HG02571 (cell line): ENCODE measurements at regions not wholly inside any gene's neighbourhood (a gene's known extent, or its start where the extent isn't known, plus 50 kb on each side); places are given as distances from the start of the nearest gene placed in this dataset.
"Not testable (repeated sequence)": the region's sequence is repeated elsewhere in the genome, so short reads cannot be mapped to it uniquely, and the experiment has no call there.

Experiments used
- ATAC-seq: cut with Tn5 transposase; IDR thresholded peaks from one replicate; pipeline ENCODE4 v1.9.1; 2021; ENCODE audit warnings: mild to moderate bottlenecking, moderate library complexity; ENCODE audit not compliant: unreplicated experiment

DNA sequence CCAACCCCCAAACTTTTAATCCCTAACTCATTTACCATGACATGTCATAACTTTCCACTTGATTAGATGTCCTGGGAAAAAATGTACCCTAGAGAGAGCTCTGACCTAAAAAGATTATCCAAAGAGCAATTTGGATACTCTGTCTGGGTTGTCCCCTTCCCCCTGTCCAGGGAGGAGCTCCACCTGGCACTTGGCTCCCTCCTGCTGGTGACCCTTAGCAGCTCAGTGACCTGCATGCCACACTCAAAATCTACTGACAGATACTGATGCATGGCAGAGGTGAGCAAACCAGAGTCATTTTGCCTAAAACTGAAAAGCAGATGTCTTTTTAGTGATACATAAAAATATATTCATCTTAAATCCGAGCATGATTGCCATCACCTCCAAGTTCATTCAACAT lies 442.3 kb upstream of the CHRM3 start:
- ATAC-seq = no peak

DNA sequence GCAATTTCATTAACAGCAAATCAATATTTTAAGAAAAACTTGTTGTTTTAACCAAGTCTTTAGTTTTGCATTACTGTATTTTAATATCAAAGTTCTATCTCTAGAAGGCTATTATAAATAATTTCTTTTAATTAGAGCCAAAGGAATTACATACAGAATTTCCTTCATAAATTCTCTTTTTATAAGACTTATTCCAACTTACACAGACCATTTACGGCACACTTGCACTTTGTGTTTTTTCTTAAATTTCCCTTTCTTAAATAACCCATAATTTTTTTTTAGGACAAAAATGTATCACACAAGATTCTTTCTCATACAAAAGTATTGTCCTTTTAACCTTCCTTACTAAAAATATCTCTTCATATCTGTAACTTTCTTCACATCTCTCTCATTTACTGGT lies 458.5 kb upstream of the CHRM3 start:
- ATAC-seq = no peak

DNA sequence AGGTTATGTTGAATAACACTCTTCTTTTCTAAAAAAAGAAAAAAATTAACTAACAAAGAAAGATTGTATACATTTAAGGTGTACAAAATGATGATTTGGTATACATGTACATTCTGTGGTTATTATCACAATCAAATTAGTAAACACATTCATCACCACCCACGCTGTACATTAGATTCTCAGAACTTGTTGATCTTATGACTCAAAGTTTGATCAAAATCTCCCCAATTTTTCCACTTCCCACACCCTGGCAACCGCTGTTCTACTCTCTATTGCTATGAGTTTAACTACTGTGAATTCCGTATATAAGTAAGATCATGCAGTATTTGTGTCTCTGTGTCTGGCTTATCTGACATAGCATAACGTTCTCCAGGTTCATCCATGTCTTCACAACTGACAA lies 469.5 kb upstream of the CHRM3 start:
- ATAC-seq = no peak

DNA sequence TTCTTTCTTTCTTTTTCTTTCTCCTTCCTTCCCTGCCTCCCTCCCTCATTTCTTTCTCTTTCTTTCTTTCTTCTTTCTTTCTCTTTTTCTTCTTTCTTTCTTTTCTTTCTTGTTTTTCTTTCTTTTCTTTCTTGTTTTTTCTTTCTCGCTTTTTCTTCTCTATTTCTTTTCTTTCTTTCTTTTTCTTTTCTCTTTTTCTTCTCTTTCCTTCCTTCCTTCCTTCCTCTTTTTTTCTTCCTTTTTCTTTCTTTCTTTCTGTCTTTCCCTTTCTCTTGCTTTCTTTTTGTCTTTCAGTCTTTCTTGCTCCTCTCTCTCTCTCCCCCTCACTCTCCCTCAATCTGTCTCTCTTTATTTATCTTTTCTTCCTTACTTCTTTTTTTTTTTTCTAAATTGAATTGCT lies 472.0 kb upstream of the CHRM3 start:
- ATAC-seq = no peak

DNA sequence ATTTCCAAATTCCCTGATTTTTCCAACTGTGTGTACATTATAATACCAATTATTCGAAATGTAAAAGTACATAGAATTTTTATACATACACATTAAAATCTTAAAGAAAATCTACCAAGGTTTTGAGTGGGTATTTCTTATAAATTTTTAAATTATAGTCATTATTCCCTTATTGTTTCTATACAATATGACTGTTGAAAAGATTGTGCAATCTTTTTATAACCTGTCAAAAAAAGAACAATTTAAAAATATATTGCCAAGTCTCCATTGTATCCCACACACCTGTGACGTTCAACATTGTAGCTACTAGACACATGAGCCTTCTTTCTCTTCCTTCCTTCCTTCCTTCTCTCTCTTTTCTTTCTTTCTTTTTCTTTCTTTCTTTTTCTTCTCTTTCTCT lies 473.2 kb upstream of the CHRM3 start:
- no peak for ATAC-seq

DNA sequence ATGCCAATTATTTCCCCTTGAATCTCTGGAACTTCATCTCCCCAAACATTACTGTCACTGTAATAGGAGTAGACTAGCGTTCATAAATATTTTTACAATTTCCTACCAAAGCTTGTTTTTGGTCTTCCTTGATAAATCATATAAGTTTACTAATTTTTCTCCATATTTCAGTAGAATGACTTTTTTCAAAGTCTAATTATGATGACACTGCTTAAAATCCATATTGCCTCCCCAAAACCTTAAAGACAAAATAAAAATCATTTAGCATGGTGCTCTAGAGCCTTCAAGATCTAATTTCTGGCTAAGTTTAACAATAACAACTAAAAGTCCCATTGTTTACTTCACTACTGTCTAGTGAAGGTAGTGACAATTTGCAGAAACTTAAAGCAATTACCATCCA lies 474.2 kb upstream of the CHRM3 start:
- ATAC-seq = no peak

DNA sequence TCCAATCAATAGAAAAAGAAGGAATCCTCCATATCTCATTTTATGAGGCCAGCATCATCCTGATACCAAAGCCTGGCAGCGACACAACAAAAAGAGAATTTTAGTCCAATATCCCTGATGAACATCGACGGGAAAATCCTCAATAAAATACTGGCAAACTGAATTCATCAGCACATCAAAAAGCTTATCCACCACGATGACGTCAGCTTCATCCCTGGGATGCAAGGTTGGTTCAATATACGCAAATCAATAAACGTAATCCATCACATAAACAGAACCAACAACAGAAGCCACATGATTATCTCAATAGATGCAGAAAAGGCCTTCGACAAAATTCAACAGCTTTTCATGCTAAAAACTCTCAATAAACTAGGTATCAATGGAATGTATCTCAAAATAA lies 483.6 kb upstream of the CHRM3 start:
- ATAC-seq = not testable (repeated sequence)

DNA sequence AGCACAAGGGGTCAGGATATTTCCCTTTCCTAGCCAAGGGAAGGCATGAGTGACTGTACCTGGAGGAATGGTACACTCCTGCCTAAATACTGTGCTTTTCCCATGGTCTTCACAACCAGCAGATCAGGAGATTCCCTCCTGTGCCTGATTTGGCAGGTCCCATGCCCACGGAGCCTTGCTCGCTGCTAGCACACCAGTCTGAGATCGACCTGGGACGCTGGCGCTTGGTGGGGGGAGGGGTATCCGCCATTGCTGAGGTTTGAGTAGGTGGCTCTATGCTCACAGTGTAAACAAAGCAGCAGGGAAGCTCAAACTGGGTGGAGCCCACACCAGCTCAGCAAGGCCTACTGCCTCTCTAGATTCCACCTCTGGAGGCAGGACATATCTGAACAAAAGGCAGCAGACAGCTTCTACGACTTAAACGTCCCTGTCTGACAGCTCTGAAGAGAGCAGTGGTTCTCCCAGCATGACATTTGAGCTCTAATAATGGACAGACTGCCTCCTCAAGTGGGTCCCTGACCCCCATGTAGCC lies 486.0 kb upstream of the CHRM3 start:
- ATAC-seq = no peak

DNA sequence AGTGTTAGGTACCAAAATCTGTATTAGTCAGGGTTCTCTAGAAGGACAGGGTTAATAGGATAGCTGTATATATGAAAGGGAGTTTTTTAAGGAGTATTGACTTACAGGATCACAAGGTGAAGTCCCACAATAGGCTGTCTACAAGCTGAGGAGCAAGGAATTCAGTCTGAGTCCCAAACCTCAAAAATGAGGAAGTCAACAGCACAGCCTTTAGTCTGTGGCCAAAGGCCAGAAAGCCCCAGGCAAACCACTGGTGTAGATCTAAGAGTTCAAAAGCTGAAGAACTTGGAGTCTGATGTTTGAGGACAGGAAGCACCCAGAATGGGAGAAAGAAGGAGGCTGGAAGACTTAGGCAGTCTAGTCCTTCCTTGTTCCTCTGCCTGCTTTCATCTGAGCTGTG lies 487.5 kb upstream of the CHRM3 start:
- ATAC-seq = no peak

DNA sequence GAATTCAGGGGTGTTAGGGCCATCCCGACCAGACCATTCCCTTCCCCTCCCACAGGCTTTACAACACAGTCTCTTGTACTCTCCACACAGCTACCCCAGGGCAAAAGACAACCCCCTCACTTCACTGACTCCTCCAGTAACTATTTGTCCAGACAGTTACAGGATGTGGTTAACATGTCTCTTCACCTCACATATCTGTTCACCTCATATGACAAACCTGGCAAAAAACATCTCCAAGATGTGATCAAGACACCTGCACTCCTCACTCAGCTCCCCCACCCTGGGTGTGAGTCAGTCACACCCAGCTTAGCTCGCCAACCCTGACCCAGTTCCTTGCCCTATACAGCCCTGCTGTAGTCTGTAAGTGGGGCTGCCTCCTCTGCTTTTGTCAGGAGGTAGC lies 490.5 kb upstream of the CHRM3 start:
- no peak for ATAC-seq

DNA sequence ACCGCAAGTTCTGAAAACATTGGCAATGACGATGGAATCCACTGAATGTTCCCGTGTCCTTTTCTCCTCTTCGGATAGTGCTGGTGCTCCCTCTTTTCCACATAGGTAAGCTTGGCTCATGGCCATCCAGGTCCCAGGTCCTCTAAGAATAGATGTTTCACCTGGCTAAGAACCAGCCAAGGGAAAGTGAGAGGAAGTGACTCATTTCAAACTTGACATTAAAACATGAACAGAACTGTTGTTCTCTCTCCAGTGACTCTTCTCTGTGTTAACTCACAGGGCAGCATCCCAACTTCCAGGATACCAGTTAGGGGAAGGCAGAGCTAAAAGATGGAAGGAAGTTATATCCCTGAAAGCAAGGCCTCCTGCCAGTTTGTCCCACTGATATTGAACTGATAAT lies 493.8 kb upstream of the CHRM3 start:
- ATAC-seq = no peak

DNA sequence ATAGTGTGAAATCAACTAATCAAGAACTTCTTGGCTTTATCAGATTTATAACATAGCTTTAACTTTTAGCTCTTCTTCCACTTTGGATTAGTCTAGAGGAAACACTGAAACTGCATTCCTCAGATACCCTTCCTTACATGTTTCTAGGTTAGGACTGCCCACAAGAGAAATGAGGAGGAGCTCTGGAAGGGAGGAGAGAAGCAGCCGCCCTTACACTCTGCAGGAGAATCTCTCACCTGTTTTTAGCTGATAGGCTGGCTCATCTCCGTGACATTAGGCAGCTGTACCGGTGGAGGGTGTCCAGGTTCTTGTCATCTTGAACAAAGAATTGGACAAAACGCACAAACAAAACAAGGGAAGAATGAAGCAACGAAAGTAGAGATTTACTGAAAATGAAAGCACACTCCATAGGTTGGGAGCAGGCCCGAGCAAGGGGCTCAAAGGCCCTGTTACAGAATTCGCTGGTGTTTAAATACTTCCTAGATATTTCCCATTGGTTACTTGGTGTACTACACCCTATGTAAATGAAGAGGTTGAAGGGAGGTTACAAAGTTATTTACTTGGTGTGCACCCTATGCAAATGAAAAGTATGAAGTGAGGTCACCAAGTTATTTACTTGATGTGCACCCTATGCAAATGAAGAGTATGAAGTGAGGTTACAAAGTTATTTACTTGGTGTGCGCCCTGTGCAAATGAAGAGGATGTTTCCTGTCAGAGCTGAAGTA lies 524.9 kb upstream of the CHRM3 start:
- no peak for ATAC-seq

DNA sequence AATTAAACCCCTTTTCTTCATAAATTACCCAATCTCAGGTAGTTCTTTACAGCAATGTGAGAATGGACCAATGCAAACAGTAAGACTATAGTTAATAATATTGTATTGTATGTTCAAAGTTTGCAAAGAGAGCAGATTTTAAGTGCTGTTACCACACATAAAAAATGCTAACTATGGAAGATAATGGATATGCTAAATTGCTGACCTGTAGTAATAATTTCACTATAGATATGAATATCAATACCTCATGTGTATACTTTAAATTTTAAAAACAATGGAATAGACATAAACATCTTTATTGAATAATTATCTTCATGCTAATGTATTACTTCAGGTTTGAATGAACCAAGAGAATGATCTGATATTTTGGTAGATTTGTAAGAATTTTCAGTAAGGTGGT lies 552.4 kb upstream of the CHRM3 start:
- ATAC-seq = no peak

DNA sequence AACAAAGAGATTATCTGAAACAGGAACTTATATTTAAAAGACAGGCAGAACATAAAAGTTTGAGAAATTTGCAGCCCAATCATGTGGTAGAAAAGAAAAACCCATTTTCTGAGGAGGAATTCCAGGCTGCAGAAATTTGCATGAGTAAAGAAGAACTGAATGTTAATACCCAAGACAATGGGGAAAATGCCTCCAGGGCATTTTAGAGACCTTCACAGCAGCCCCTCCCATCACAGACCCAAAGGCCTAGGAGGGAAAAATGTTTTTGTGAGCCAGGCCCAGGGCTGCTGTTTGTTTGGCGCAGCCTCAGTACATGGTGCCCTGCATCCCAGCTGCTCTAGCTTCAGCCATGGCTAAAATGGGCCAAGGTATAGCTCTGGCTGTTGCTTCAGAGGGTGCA lies 554.3 kb upstream of the CHRM3 start:
- ATAC-seq = no peak

DNA sequence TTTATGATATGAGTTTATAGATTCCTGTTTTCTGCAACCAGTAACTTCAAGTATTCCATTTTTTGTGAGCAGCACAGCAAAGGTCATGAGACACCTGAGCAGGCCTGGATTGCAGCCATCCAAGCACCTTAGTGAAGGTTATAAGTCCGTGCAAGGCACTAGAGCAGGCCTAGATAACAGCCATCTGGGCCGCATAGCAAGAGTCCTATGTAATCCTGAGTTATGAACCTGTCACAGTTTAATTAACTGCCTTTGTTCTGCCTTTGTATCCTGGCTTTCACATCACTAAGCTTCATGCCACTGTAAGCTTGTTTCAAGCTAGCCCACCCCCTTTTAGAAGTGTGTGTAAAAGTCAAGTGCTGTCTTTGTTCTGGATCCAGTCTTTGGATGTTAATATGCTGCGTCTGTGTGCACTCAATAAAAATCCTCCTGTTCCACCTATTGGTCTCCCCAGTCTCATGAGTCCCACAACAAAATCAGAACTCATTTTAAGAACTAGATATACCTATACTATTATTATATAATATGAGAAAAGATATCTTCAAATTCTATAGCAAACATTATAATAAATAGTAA lies 556.2 kb upstream of the CHRM3 start:
- ATAC-seq = no peak

DNA sequence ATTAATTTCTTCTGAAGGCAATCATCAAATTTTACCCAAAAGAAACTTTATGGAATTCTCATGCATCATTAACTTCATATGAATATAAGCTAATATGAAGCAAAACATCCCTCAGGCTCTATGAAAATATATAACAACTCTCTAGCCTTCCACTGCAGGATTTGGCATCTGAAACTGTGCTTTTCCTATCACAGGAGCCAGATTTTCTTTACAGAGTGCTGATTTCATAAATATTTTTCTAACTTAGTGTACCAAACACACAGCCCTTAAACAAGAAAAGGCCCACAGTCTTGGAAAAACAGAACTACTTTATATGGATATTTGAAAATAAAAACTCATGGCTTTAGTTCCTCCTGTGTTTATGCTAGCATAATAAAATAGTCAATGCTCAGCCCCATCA lies 559.5 kb upstream of the CHRM3 start:
- no peak for ATAC-seq

DNA sequence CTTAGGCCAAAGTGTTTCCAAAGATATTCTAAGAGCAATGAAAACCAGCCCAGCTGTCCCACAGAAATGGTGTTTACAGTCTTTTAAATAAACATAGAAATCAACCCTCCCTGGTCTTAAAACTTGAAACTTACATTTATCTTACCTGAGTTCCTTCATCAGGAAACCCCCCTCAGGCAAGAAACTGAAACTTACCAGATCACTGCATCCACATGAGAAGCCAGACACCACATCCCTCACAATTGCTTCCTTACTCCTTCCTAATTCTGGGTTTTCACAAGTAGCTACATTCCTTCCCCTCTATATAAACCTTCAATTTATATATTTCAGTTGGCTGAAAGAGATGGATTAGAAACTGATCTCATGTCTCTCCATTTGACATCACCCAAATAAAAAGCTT lies 563.0 kb upstream of the CHRM3 start:
- ATAC-seq = no peak

DNA sequence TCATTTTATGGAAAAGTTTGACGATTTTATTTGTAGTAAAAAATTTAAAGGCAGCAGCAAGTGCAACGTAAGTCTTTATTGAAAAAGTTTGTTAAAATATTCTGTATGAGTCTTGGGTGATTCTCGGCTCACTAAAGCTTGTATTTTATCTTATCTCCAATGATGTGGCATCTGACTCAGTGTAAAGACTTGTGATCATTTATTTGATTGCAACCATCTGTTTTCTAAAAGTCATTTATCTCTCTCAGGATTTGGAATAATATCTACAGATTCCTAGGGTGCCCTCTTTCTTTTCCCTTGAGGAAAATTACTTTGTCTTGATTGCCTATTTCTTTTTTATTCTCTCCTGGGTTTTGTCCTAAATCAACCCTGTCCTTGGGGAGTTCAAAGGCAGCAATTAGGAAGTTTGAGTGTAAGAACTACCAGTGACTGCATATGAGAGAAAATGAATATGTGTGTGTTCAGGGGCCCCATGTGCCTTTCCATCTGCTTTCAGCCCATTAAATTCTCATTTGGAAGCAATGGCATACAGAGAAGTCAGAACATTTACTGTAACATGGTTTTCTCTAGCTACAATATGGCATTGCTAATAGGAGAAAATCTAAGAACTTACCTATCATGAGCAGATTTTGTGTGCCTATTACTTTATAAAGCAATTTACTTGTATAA lies 575.0 kb upstream of the CHRM3 start:
- ATAC-seq = no peak

DNA sequence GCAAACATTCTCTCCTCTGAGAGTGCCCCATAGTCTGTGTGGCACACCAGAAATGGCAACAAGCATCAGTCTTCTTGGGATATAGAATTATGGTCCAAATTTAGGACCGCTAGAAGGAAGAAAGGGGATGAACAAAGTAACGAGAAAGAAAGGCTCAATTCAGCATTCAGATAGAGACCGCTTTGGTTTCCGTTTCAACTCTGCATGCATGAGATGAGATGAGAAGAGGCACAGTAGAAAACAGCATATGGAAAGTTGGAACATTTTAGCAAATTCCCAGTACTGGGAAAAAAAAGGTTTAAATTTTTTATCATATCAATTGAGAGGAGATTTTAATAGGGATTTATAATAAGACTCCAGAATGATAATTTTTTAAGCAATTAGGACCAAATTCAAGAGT lies 595.5 kb upstream of the CHRM3 start:
- ATAC-seq = no peak

DNA sequence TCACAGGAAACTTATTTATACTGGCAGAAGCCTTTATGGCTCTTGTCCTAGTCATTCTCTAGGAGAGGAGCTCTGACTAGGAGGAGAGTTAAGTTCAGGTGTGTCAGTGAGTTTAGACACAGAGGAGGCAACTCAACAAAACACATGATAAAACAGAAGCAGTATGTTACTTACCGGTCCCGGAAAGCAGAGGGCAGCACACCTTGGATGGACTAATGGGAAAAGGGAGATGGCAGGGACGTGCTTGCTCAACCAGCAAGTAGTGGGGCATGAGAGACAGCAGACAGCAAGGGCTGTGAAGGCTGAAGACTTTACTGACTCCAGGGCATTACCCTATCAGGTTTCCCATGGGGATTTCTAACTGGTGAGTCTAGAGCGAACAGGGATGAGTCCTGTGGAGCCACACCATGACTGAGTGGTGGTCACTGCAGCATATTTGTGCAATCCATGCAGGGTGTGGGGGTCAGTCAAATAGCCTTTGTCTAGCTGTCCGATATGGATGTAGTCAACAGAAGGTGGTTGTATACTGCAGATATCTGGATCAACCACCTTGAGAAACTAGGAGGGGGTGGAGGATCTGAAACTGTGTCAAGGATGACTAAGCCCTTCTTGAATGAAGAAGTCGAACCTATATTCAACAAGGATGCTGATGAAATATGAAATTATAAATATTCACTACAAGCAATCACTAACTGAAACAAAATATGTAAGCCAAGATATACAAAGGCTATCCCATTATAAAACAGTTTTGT lies 596.3 kb upstream of the CHRM3 start:
- no peak for ATAC-seq

DNA sequence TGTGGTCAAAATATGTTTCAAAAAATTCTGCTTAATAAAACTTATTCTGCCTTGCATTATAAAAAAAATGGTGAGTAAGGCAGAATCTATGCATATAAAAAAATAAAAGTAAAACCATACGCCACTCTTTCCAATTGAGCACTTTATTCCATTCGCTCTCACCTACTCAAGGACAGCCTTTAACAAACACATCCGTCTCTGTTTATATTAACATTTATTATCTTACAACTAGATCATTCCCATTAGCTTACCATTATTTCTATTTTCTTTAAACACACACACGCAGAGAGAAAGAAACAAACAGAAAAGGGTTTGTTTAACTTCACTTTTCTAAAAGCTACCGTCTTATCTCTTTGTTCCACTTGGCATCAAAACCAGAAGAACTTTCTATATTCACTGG lies 598.9 kb upstream of the CHRM3 start:
- ATAC-seq = no peak

DNA sequence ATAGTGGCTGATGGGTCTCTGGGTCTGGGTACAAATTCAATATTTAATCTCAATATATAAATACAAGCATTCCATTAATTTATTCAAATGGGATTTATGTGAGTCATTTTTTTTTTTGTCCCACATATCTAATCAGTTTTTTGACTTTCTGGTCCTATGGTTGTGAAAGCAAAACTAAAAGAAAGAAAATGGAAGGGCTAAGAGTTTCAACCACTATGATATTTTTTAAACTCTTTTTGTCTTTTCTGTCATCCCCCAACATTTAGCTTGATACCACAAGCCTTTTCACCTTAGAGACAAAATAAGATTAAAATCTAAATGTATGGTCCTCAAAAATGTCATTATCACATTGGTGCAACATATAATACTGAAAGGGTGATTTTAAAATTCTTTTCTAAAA lies 602.7 kb upstream of the CHRM3 start:
- ATAC-seq = no peak
